Suprapubic skin (tissue), 4 donors: ENCODE measurements at regions not wholly inside any gene's neighbourhood (a gene's known extent, or its start where the extent isn't known, plus 50 kb on each side); places are given as distances from the start of the nearest gene placed in this dataset.

Experiments
- DNase-seq, 2 donors: peaks; one replicate each; pipeline ENCODE4 v3.0.0-alpha.2; 2019; ENCODE audit warnings: low spot score in 2 of 2
- H3K27ac ChIP-seq: fragments of 200-600 bp; sonication (generic); one replicate; pipeline ENCODE4 v1.5.1; 2019
- H3K27me3 ChIP-seq: fragments of 200-600 bp; sonication (generic); one replicate; pipeline ENCODE4 v1.5.1; 2019
- H3K36me3 ChIP-seq: fragments of 200-600 bp; sonication (generic); one replicate; pipeline ENCODE4 v1.5.1; 2019
- H3K4me1 ChIP-seq: fragments of 200-600 bp; sonication (generic); one replicate; pipeline ENCODE4 v1.5.1; 2019
- H3K4me3 ChIP-seq: fragments of 200-600 bp; sonication (generic); one replicate; pipeline ENCODE4 v1.5.1; 2019; ENCODE audit warnings: mild to moderate bottlenecking
- H3K9me3 ChIP-seq: fragments of 200-600 bp; sonication (generic); one replicate; pipeline ENCODE4 v1.5.1; 2019
- EP300 ChIP-seq: sonication (generic); formaldehyde crosslinking; IDR thresholded peaks from one replicate; pipeline ENCODE4 v1.6.1; 2017; ENCODE audit warnings: antibody characterized with exemption
- POLR2A ChIP-seq, 2 donors: fragments of 450-650 bp; IDR thresholded peaks; one replicate each; pipeline ENCODE4 v1.6.1; 2017; ENCODE audit warnings: antibody characterized with exemption in 2 of 2, mild to moderate bottlenecking in 2 of 2, moderate library complexity in 2 of 2
- POLR2AphosphoS5 ChIP-seq, 3 donors: sonication (generic); formaldehyde crosslinking; IDR thresholded peaks; one replicate each; pipeline ENCODE4 v1.6.1; 2017; ENCODE audit warnings: antibody characterized with exemption in 3 of 3
- WGBS: methylation state at CpG from one replicate; pipeline ENCODE4 v1.1.5; 2018; 5-methylcytosine and 5-hydroxymethylcytosine counted together
- TF ChIP-seq, protein P1 (sequence below), 2 donors: fragments of 200-600 bp in 1 of 2; fragments of 450-650 bp in 1 of 2; sonication (generic) in 1 of 2; IDR thresholded peaks; one replicate each; pipeline ENCODE4 v1.5.1; 2016 to 2019; ENCODE audit warnings: antibody characterized with exemption in 2 of 2, mild to moderate bottlenecking in 1 of 2, moderate library complexity in 1 of 2

DNA sequence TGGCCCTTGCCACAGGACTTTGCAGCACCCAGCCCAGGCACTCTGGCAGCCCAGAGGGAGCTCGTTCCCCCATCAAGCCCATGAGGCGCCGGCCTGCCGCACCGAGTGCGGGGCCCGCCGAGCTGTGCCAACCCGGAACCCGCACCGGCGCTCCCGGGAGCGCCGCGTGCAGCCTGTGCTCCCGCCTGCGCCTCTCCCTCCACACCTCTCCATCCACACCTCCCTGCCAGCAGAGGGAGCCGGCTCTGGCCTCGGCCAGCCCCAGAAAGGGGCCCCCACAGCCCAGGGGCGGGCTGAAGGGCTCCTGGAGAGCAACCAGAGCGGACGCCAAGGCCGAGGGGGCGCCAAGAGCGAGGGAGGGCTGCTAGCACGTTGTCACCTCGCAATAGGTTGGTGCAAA, 268.8 kb downstream of the MID1IP1 start:
- no peak for TF ChIP-seq POLR2AphosphoS5 (IDR thresholded peaks at IDR 0.05)
- TF ChIP-seq POLR2A (IDR thresholded peaks at IDR 0.05) = no peak
- TF ChIP-seq EP300 = no peak
- TF ChIP-seq, protein P1, sequence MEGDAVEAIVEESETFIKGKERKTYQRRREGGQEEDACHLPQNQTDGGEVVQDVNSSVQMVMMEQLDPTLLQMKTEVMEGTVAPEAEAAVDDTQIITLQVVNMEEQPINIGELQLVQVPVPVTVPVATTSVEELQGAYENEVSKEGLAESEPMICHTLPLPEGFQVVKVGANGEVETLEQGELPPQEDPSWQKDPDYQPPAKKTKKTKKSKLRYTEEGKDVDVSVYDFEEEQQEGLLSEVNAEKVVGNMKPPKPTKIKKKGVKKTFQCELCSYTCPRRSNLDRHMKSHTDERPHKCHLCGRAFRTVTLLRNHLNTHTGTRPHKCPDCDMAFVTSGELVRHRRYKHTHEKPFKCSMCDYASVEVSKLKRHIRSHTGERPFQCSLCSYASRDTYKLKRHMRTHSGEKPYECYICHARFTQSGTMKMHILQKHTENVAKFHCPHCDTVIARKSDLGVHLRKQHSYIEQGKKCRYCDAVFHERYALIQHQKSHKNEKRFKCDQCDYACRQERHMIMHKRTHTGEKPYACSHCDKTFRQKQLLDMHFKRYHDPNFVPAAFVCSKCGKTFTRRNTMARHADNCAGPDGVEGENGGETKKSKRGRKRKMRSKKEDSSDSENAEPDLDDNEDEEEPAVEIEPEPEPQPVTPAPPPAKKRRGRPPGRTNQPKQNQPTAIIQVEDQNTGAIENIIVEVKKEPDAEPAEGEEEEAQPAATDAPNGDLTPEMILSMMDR (IDR thresholded peaks at IDR 0.05) = no peak
- H3K4me1 ChIP-seq = no peaks in the 10 kb centered on the region
- WGBS = 65% methylated on average over 12 of the region's 28 CpGs
- no peaks in the 10 kb centered on the region for H3K36me3 ChIP-seq
- no peaks in the 10 kb centered on the region for H3K9me3 ChIP-seq
- DNase-seq = no peak
- H3K4me3 ChIP-seq = no peak overlapping the region
- no peak overlapping the region for H3K27ac ChIP-seq
- no peaks in the 10 kb centered on the region for H3K27me3 ChIP-seq

DNA sequence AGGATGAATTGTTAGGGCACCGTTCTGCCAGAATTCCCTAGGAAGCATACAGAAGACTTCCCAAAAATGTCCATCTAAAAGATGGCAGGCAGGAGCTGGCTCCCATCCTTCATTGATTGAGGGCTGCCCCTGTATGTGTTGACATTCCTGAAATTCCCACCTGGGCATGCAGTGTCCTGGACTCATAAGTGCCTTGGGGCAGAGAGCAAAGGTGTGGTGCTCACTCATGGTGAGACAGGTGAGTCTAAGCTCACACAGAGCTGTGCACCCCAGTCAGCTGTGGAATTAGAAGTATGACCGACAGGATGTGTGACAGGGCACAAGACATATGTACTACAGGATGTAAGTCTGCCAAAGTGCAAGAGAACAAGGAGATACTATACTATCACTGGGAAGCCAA, 271.9 kb downstream of the MID1IP1 start:
- Histone ChIP-seq H3K36me3 (no peaks in the 10 kb centered on the region), H3K27ac (no peak overlapping the region), H3K4me1 (no peaks in the 10 kb centered on the region), H3K9me3 (no peaks in the 10 kb centered on the region), H3K4me3 (no peak overlapping the region), H3K27me3 (no peaks in the 10 kb centered on the region)
- WGBS = 73% methylated on average over 2 of the region's 2 CpGs
- TF ChIP-seq, protein P1 (IDR thresholded peaks at IDR 0.05) = no peak
- no peak for TF ChIP-seq POLR2A (IDR thresholded peaks at IDR 0.05)
- no peak for TF ChIP-seq EP300
- no peak for TF ChIP-seq POLR2AphosphoS5 (IDR thresholded peaks at IDR 0.05)
- no peak for DNase-seq

DNA sequence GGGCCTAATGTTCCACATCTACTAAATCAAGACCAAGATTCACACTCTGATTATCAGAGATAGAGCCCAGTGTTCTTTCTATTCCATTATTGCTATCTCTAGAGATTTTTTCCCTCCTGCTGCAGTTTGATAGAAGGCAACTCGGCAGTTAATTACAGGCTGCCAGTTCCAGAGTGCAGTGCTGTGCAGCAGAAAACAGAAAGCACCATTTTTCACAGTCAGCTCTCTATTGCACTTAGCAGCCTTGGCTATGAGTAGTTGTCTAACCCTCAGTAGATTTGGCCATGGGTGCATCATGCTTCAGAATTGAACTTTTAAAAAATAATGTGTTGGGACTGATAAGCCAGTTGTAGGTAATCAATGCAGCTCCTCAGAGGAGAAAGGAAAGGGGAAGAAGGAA, 295.3 kb downstream of the MID1IP1 start:
- H3K27ac ChIP-seq = no peak overlapping the region
- H3K27me3 ChIP-seq = no peaks in the 10 kb centered on the region
- no peaks in the 10 kb centered on the region for H3K9me3 ChIP-seq
- no peak for DNase-seq
- H3K4me1 ChIP-seq = no peaks in the 10 kb centered on the region
- no peaks in the 10 kb centered on the region for H3K36me3 ChIP-seq
- H3K4me3 ChIP-seq = no peak overlapping the region
- TF ChIP-seq POLR2A (IDR thresholded peaks at IDR 0.05) (no peak), EP300 (no peak), POLR2AphosphoS5 (IDR thresholded peaks at IDR 0.05) (no peak)
- TF ChIP-seq, protein P1 (IDR thresholded peaks at IDR 0.05) = no peak
- 74% methylated on average over 1 of the region's 1 CpG for WGBS

DNA sequence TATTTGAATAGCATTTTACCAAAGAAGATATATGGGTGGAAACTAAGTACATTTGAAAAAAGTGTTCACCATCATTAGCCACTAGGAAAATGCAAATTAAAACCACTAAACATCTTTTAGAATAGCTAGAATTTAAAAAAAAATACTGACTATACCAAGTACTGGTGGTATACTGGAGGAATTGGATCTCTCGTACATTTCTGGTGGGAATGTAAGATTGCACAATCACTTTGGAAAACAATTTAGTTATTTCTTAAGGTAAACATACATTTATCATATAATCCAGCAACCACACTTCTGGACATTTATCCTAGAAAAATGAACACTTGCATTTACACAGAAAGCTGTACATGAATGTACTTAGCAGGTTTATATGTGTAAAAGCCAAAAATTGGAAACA, 303.5 kb downstream of the MID1IP1 start:
- TF ChIP-seq POLR2AphosphoS5 (IDR thresholded peaks at IDR 0.05) (no peak), POLR2A (IDR thresholded peaks at IDR 0.05) (no peak), EP300 (no peak)
- TF ChIP-seq, protein P1 (IDR thresholded peaks at IDR 0.05) = no peak
- Histone ChIP-seq H3K4me1 (no peaks in the 10 kb centered on the region), H3K4me3 (no peak overlapping the region), H3K36me3 (no peaks in the 10 kb centered on the region), H3K27ac (no peak overlapping the region), H3K9me3 (no peaks in the 10 kb centered on the region), H3K27me3 (no peaks in the 10 kb centered on the region)
- 91% methylated on average over 1 of the region's 1 CpG for WGBS
- no peak for DNase-seq

DNA sequence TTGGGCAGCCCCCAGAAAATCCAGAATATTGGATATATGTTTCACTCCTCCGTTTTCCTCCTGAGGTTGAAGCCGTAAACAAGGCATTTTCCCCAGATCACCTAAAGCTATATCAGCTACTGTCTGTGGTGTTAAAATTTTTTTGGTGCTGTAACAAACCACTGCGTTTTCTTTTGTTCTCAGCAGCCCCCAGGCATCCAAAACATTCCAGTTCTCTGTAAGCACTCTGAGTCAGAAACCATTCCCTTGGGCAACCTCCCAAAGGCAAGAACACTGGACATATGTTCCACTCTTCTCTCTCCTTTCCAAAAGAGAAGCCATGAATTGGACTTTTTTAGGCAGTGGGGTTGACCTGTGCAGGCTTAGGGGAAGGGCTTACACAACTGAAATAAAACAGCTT, 310.9 kb downstream of the MID1IP1 start:
- Histone ChIP-seq H3K27me3 (no peaks in the 10 kb centered on the region), H3K4me3 (no peak overlapping the region), H3K36me3 (no peaks in the 10 kb centered on the region), H3K27ac (no peak overlapping the region), H3K4me1 (no peaks in the 10 kb centered on the region), H3K9me3 (no peaks in the 10 kb centered on the region)
- WGBS = 66% methylated on average over 3 of the region's 3 CpGs
- no peak for TF ChIP-seq POLR2A (IDR thresholded peaks at IDR 0.05)
- no peak for DNase-seq

DNA sequence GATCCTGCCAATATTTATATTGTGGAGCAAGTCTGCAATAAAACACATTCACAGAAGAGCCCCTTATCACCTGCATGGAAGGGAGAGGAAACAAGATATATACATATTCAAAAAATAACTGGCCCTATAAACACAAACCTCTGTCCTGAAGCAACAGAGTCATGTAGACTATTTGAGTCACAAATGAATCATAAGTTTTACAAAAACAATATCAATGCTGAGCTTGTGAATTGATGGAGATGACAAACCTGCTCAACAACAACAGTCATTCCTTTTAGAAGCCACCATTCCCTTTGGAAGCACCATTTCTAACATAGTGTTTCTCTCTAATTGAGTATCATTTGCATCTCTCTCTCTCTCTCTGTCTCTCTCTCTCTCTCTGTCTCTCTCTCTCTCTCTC, 313.9 kb downstream of the MID1IP1 start:
- no peak for DNase-seq
- no peaks in the 10 kb centered on the region for H3K9me3 ChIP-seq
- no peaks in the 10 kb centered on the region for H3K27me3 ChIP-seq
- no peaks in the 10 kb centered on the region for H3K4me1 ChIP-seq
- no peak overlapping the region for H3K4me3 ChIP-seq
- no peak overlapping the region for H3K27ac ChIP-seq
- no peaks in the 10 kb centered on the region for H3K36me3 ChIP-seq
- TF ChIP-seq POLR2AphosphoS5 (IDR thresholded peaks at IDR 0.05) = no peak
- TF ChIP-seq EP300 = no peak
- TF ChIP-seq, protein P1 (IDR thresholded peaks at IDR 0.05) = no peak
- no peak for TF ChIP-seq POLR2A (IDR thresholded peaks at IDR 0.05)
